B cell (primary cell): ENCODE measurements at regions not wholly inside any gene's neighbourhood (a gene's known extent, or its start where the extent isn't known, plus 50 kb on each side); places are given as distances from the start of the nearest gene placed in this dataset.

ENCODE experiments used
- ATAC-seq: fragments of 200-7000 bp; cut with Tn5 transposase; one replicate; pipeline ENCODE4 v1.10.0; 2021; ENCODE audit warnings: low read depth, mild to moderate bottlenecking, moderate number of reproducible peaks, moderate library complexity
- CTCF ChIA-PET: fragments of 350-600 bp; sonication (Branson Sonifier 250); formaldehyde crosslinking; loops from one replicate; lab custom pipeline; 2021; ENCODE audit warnings: antibody characterized with exemption, inconsistent platforms; lab: Charles Lee
- POLR2A ChIA-PET: fragments of 350-600 bp; sonication (Branson Sonifier 250); formaldehyde crosslinking; loops from one replicate; lab custom pipeline; 2021; ENCODE audit warnings: antibody characterized with exemption; lab: Charles Lee
- DNase-seq: peaks from one replicate; pipeline ENCODE4 v3.0.0; 2013
- H2AFZ ChIP-seq: 2 replicates; pipeline ENCODE4 v1.6.1; 2012; ENCODE audit warnings: mild to moderate bottlenecking, low read depth, low read length; ENCODE audit not compliant: insufficient read depth, poor library complexity, severe bottlenecking
- H3K27ac ChIP-seq, 2 donors: 1 replicate in 1 of 2; 2 replicates in 1 of 2; pipeline ENCODE4 v1.5.1; 2012 to 2013; ENCODE audit warnings: low read length in 2 of 2, mild to moderate bottlenecking in 2 of 2, moderate library complexity in 1 of 2
- H3K27me3 ChIP-seq, 4 experiments: fragments of 200-600 bp in 1 of 4; sonication (generic) in 1 of 4; replicated peaks in 1 of 4; 1 replicate in 2 of 4; 2 replicates in 2 of 4; pipeline versions ENCODE4 v1.6.1 to v1.7.0; 2013 to 2016; ENCODE audit warnings: low read length in 3 of 4, mild to moderate bottlenecking in 2 of 4, mixed read lengths in 1 of 4, moderate library complexity in 1 of 4; ENCODE audit not compliant: insufficient read depth in 4 of 4, control insufficient read depth in 3 of 4; ENCODE audit errors: control extremely low read depth in 1 of 4
- H3K36me3 ChIP-seq, 2 experiments: replicated peaks in 1 of 2; 1 replicate in 1 of 2; 2 replicates in 1 of 2; pipeline versions ENCODE4 v1.6.1 to v1.7.1; 2013; ENCODE audit warnings: low read length in 1 of 2; ENCODE audit not compliant: insufficient read depth in 2 of 2, control insufficient read depth in 1 of 2; ENCODE audit errors: control extremely low read depth in 1 of 2, extremely low read depth in 1 of 2
- H3K4me1 ChIP-seq, 2 donors: fragments of 200-600 bp in 1 of 2; sonication (generic) in 1 of 2; 1 replicate in 1 of 2; 2 replicates in 1 of 2; pipeline versions ENCODE4 v1.5.1 to v1.6.1; 2013 to 2017; ENCODE audit warnings: low read length in 2 of 2; ENCODE audit not compliant: control insufficient read depth in 2 of 2, insufficient read depth in 2 of 2
- H3K4me2 ChIP-seq: replicated peaks from 2 replicates; pipeline ENCODE3; 2012; ENCODE audit warnings: mild to moderate bottlenecking, low read depth, low read length; ENCODE audit not compliant: poor library complexity, severe bottlenecking
- H3K4me3 ChIP-seq, 5 experiments: fragments of 200-600 bp in 1 of 5; sonication (generic) in 1 of 5; 1 replicate in 3 of 5; 2 replicates in 2 of 5; pipeline versions ENCODE4 v1.5.1 to v1.7.0; 2011 to 2016; ENCODE audit warnings: low read length in 4 of 5, mild to moderate bottlenecking in 4 of 5, low read depth in 2 of 5, control low read depth in 1 of 5, moderate library complexity in 1 of 5; ENCODE audit not compliant: insufficient read depth in 1 of 5; ENCODE audit errors: control extremely low read depth in 1 of 5, extremely low read depth in 1 of 5
- H3K79me2 ChIP-seq: fragments of 200-600 bp; sonication (generic); one replicate; pipeline ENCODE4 v1.6.0; 2016; ENCODE audit warnings: low read length; ENCODE audit not compliant: control insufficient read depth, insufficient read depth
- H3K9ac ChIP-seq: fragments of 200-600 bp; sonication (generic); 2 replicates; pipeline ENCODE4 v1.6.1; 2017; ENCODE audit warnings: mild to moderate bottlenecking, low read length, moderate library complexity
- H3K9me3 ChIP-seq, 3 donors: one replicate each; pipeline versions ENCODE4 v1.6.1 to v1.7.1; 2013; ENCODE audit warnings: low read length in 2 of 3; ENCODE audit not compliant: control insufficient read depth in 2 of 3, insufficient read depth in 1 of 3; ENCODE audit errors: control extremely low read depth in 1 of 3
- H4K20me1 ChIP-seq: 2 replicates; pipeline ENCODE4 v1.6.0; 2012; ENCODE audit warnings: mild to moderate bottlenecking, low read length; ENCODE audit not compliant: insufficient read depth, control insufficient read depth, poor library complexity, severe bottlenecking
- H3K27ac Mint-ChIP-seq: one replicate; pipeline ENCODE4 v1.8.0; 2021; ENCODE audit warnings: mixed read lengths
- H3K27me3 Mint-ChIP-seq: one replicate; pipeline ENCODE4 v1.8.0; 2021; ENCODE audit warnings: mixed read lengths
- H3K4me1 Mint-ChIP-seq: one replicate; pipeline ENCODE4 v1.8.0; 2021; ENCODE audit warnings: mixed read lengths
- H3K4me3 Mint-ChIP-seq: one replicate; pipeline ENCODE4 v1.8.0; 2021; ENCODE audit warnings: mixed read lengths
- H3K9me3 Mint-ChIP-seq: one replicate; pipeline ENCODE4 v1.8.0; 2022; ENCODE audit warnings: mixed read lengths; ENCODE audit not compliant: insufficient read depth
- EZH2 ChIP-seq: IDR thresholded peaks from 2 replicates; pipeline ENCODE4 v1.6.1; 2012; ENCODE audit warnings: borderline replicate concordance, low read depth, mild to moderate bottlenecking, moderate library complexity, low read length; ENCODE audit not compliant: insufficient read depth, poor library complexity, severe bottlenecking
- WGBS: methylation state at CpG from one replicate; pipeline ENCODE4 v1.1.5; 2013; ENCODE audit warnings: missing lambda C conversion rate; ENCODE audit not compliant: insufficient coverage; 5-methylcytosine and 5-hydroxymethylcytosine counted together
- intact Hi-C: fragments of 100-400 bp; cut with micrococcal nuclease; formaldehyde crosslinking; loops from one replicate; pipeline ENCODE4 v1.10.0; 2022
- TF ChIP-seq, protein P1 (sequence below): fragments of 200-600 bp; IDR thresholded peaks from one replicate; pipeline ENCODE4 v1.8.0; 2022; ENCODE audit warnings: antibody characterized with exemption, mild to moderate bottlenecking

DNA sequence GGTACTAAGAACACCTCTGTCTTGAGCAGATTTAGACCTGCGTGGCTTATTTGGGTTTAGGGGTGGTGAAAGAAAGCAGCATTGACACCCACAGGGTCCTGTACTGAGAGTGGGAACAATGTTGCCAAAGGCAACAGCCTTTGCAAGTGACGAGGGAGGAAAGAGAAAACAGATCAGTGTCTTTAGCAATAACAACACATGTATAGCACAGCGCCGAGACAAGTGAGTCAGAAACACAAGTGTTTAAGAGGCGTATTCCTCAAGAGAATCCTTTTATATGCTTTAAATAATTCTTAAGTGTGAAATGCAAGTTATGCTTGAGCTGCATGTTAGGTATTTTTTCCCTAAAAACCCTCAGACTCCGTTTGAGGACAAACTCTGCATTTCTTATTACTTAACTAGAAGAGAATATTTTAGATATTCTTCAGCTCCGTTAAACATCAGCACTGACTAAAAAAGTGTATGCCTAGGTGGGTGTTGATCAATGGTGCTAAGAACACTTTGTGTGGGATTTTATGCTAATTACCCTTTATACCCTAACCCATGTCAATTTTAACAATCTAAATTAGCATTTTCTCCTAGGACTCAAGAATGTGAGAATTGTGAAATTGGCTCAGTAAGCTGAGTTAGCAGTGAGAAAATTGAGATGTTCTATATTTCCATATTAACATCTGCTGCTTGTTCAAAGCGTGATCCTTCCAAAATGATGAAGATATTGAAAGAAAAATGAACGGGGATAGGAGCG lies 1095.4 kb upstream of the CELF2 start:
- DNase-seq (no peak), ATAC-seq (no peak)
- Histone ChIP-seq H3K27me3 (no peaks in the 10 kb centered on the region), H3K9me3 (no peaks in the 10 kb centered on the region), H3K27ac (no peak overlapping the region), H3K79me2 (no peaks in the 10 kb centered on the region), H3K4me2 (no peak overlapping the region), H4K20me1 (no peaks in the 10 kb centered on the region), H3K4me1 (no peaks in the 10 kb centered on the region), H3K9ac (no peak overlapping the region), H3K4me3 (no peak overlapping the region), H3K36me3 (no peaks in the 10 kb centered on the region), H2AFZ (no peak overlapping the region)
- CTCF ChIA-PET: no interaction called here
- TF ChIP-seq, protein P1, sequence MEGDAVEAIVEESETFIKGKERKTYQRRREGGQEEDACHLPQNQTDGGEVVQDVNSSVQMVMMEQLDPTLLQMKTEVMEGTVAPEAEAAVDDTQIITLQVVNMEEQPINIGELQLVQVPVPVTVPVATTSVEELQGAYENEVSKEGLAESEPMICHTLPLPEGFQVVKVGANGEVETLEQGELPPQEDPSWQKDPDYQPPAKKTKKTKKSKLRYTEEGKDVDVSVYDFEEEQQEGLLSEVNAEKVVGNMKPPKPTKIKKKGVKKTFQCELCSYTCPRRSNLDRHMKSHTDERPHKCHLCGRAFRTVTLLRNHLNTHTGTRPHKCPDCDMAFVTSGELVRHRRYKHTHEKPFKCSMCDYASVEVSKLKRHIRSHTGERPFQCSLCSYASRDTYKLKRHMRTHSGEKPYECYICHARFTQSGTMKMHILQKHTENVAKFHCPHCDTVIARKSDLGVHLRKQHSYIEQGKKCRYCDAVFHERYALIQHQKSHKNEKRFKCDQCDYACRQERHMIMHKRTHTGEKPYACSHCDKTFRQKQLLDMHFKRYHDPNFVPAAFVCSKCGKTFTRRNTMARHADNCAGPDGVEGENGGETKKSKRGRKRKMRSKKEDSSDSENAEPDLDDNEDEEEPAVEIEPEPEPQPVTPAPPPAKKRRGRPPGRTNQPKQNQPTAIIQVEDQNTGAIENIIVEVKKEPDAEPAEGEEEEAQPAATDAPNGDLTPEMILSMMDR: no peak
- TF ChIP-seq EZH2: no peak
- no peak overlapping the region for H3K4me3 Mint-ChIP-seq
- POLR2A ChIA-PET: no interaction called here
- H3K9me3 Mint-ChIP-seq: no peaks in the 10 kb centered on the region
- H3K27ac Mint-ChIP-seq: no peak overlapping the region
- intact Hi-C loops: no loop called here
- H3K4me1 Mint-ChIP-seq: no peaks in the 10 kb centered on the region
- WGBS: 100% methylated on average over 1 of the region's 10 CpGs
- H3K27me3 Mint-ChIP-seq: no peaks in the 10 kb centered on the region

DNA sequence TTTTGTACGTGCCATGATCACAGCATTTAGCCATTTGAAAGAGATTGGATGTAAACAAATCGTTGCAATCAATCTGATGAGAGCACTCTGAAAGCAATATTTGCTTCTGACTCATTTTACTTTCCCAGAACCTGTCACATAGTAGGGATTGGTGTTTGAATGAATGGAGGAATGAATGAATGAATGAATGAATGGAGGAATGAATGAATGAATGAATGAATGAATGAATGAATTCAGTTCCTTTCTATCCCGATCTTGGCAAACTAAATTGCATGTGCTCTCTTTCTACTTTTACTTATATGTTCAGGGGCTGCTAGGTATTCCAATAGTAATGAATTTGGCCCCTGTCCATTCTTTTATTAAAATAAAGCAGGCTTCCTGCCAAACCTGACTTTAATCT lies 1091.7 kb upstream of the CELF2 start:
- ATAC-seq: no peak
- no peak overlapping the region for H3K4me3 ChIP-seq
- Mint-ChIP-seq H3K27me3 (no peaks in the 10 kb centered on the region), H3K27ac (no peak overlapping the region), H3K4me3 (no peak overlapping the region), H3K9me3 (no peaks in the 10 kb centered on the region), H3K4me1 (no peaks in the 10 kb centered on the region)
- H3K27me3 ChIP-seq: no peaks in the 10 kb centered on the region
- H3K4me2 ChIP-seq: no peak overlapping the region
- H4K20me1 ChIP-seq: no peaks in the 10 kb centered on the region
- no peak for DNase-seq
- CTCF ChIA-PET: no interaction called here
- no peaks in the 10 kb centered on the region for H3K36me3 ChIP-seq
- H3K4me1 ChIP-seq: no peaks in the 10 kb centered on the region
- no peak overlapping the region for H3K27ac ChIP-seq
- TF ChIP-seq EZH2: no peak
- TF ChIP-seq, protein P1: no peak
- H3K9ac ChIP-seq: no peak overlapping the region
- H3K79me2 ChIP-seq: no peaks in the 10 kb centered on the region
- WGBS: 90% methylated on average over 2 of the region's 3 CpGs
- POLR2A ChIA-PET: no interaction called here
- intact Hi-C loops: no loop called here
- no peaks in the 10 kb centered on the region for H3K9me3 ChIP-seq
- no peak overlapping the region for H2AFZ ChIP-seq
